Upper lobe of left lung (tissue), 6 donors: ENCODE measurements at regions not wholly inside any gene's neighbourhood (a gene's known extent, or its start where the extent isn't known, plus 50 kb on each side); places are given as distances from the start of the nearest gene placed in this dataset.

Source experiments
- ATAC-seq, 2 donors: fragments of 200-7000 bp; cut with Tn5 transposase; one replicate each; pipeline ENCODE4 v1.9.1; 2022; ENCODE audit warnings: mild to moderate bottlenecking in 2 of 2, moderate library complexity in 2 of 2; ENCODE audit not compliant: low FRiP score in 2 of 2
- DNase-seq, 2 donors: peaks; one replicate each; pipeline ENCODE4 v3.0.0-alpha.2; 2019 to 2020
- H3K27ac ChIP-seq, 4 donors: fragments of 200-600 bp; sonication (generic); one replicate each; pipeline ENCODE4 v1.5.1; 2016 to 2019
- H3K27me3 ChIP-seq, 4 donors: fragments of 200-600 bp; sonication (generic); one replicate each; pipeline ENCODE4 v1.5.1; 2017 to 2019
- H3K36me3 ChIP-seq, 4 donors: fragments of 200-600 bp; sonication (generic); one replicate each; pipeline ENCODE4 v1.5.1; 2016 to 2019
- H3K4me1 ChIP-seq, 4 donors: fragments of 200-600 bp; sonication (generic); one replicate each; pipeline ENCODE4 v1.5.1; 2018 to 2019
- H3K4me3 ChIP-seq, 4 donors: fragments of 200-600 bp; sonication (generic); one replicate each; pipeline ENCODE4 v1.5.1; 2017 to 2019; ENCODE audit warnings: mild to moderate bottlenecking in 2 of 4, moderate library complexity in 1 of 4
- H3K9me3 ChIP-seq, 4 donors: fragments of 200-600 bp; sonication (generic); one replicate each; pipeline ENCODE4 v1.5.1; 2018 to 2019
- CTCF ChIP-seq, 6 experiments: fragments of 450-650 bp in 4 of 6; fragments of 200-600 bp in 2 of 6; sonication (generic) in 2 of 6; IDR thresholded peaks; one replicate each; pipeline ENCODE4 v1.5.1; 2016 to 2019; ENCODE audit warnings: antibody characterized with exemption in 6 of 6
- EP300 ChIP-seq, 4 donors: sonication (generic); formaldehyde crosslinking; IDR thresholded peaks; one replicate each; pipeline ENCODE4 v1.5.1; 2017; ENCODE audit warnings: antibody characterized with exemption in 4 of 4, control low read depth in 2 of 4
- POLR2A ChIP-seq, 4 donors: fragments of 450-650 bp; IDR thresholded peaks; one replicate each; pipeline ENCODE4 v1.5.1; 2016 to 2017; ENCODE audit warnings: antibody characterized with exemption in 4 of 4, mild to moderate bottlenecking in 2 of 4
- POLR2AphosphoS5 ChIP-seq, 2 donors: sonication (generic); formaldehyde crosslinking; IDR thresholded peaks; one replicate each; pipeline ENCODE4 v1.5.1; 2017; ENCODE audit warnings: antibody characterized with exemption in 2 of 2
- WGBS, 2 donors: methylation state at CpG; one replicate each; pipeline ENCODE4 v1.1.5; 2017 to 2018; 5-methylcytosine and 5-hydroxymethylcytosine counted together
- donor health status: DM: no; HTN: no; CAD: no; lungs with moderate emphysema.
- donor health status: DM: no; HTN: yes; CAD: no; lungs with severe emphysema.

GRCh38 chr2:21469564-21469963 lies 345.8 kb downstream of the TDRD15 start:
- TF ChIP-seq EP300 (IDR thresholded peaks at IDR 0.05) (no peak), CTCF (IDR thresholded peaks at IDR 0.05) (no peak), POLR2A (IDR thresholded peaks at IDR 0.05) (no peak), POLR2AphosphoS5 (IDR thresholded peaks at IDR 0.05) (no peak)
- no peak for ATAC-seq
- H3K27me3 ChIP-seq = no peaks in the 10 kb centered on the region
- H3K36me3 ChIP-seq = no peaks in the 10 kb centered on the region
- 67 to 85% methylated on average over 4 of the region's 4 CpGs for WGBS, 2 donors
- DNase-seq = no peak
- no peaks in the 10 kb centered on the region for H3K9me3 ChIP-seq
- no peak overlapping the region for H3K4me3 ChIP-seq
- H3K27ac ChIP-seq = no peak overlapping the region
- no peaks in the 10 kb centered on the region for H3K4me1 ChIP-seq

- Histone ChIP-seq H3K36me3 (no peaks in the 10 kb centered on the region), H3K9me3 (peaks cover 0 to 5% (median 0%) of the 10 kb centered on the region in 4 donors), H3K27me3 (no peaks in the 10 kb centered on the region), H3K4me3 (no peak overlapping the region), H3K27ac (no peak overlapping the region), H3K4me1 (no peaks in the 10 kb centered on the region)
- TF ChIP-seq EP300 (IDR thresholded peaks at IDR 0.05) (no peak), CTCF (IDR thresholded peaks at IDR 0.05) (no peak), POLR2A (IDR thresholded peaks at IDR 0.05) (no peak), POLR2AphosphoS5 (IDR thresholded peaks at IDR 0.05) (no peak)
- DNase-seq = no peak
- no peak for ATAC-seq
- 73 to 79% methylated on average over 2 of the region's 2 CpGs for WGBS, 2 donors
Measured at GRCh38 chr2:21480162-21480561, 356.4 kb downstream of the TDRD15 start.

- TF ChIP-seq POLR2A (IDR thresholded peaks at IDR 0.05) (no peak), POLR2AphosphoS5 (IDR thresholded peaks at IDR 0.05) (no peak), CTCF (IDR thresholded peaks at IDR 0.05) (no peak), EP300 (IDR thresholded peaks at IDR 0.05) (no peak)
- Histone ChIP-seq H3K4me3 (no peak overlapping the region), H3K9me3 (peaks cover 0 to 12% (median 2%) of the 10 kb centered on the region in 4 donors), H3K27me3 (no peaks in the 10 kb centered on the region), H3K4me1 (no peaks in the 10 kb centered on the region), H3K27ac (no peak overlapping the region), H3K36me3 (no peaks in the 10 kb centered on the region)
- ATAC-seq = no peak
- DNase-seq = peak in 1 of 2 donors; percentile 32
- 79 to 88% methylated on average over 8 of the region's 8 CpGs for WGBS, 2 donors
Measured at GRCh38 chr2:21484643-21485042, 360.9 kb downstream of the TDRD15 start.

- Histone ChIP-seq H3K4me1 (no peaks in the 10 kb centered on the region), H3K36me3 (no peaks in the 10 kb centered on the region), H3K9me3 (peaks cover 0 to 12% (median 2%) of the 10 kb centered on the region in 4 donors), H3K4me3 (no peak overlapping the region), H3K27ac (no peak overlapping the region), H3K27me3 (no peaks in the 10 kb centered on the region)
- DNase-seq (no peak), ATAC-seq (no peak)
- no peak for TF ChIP-seq POLR2A (IDR thresholded peaks at IDR 0.05)
- no peak for TF ChIP-seq POLR2AphosphoS5 (IDR thresholded peaks at IDR 0.05)
- TF ChIP-seq CTCF (IDR thresholded peaks at IDR 0.05) = no peak
- no peak for TF ChIP-seq EP300 (IDR thresholded peaks at IDR 0.05)
- WGBS, 2 donors = 57 to 58% methylated on average over 2 of the region's 2 CpGs
Measured at GRCh38 chr2:21486445-21486844, 362.7 kb downstream of the TDRD15 start.

- H3K27ac ChIP-seq = no peak overlapping the region
- ATAC-seq = no peak
- no peaks in the 10 kb centered on the region for H3K36me3 ChIP-seq
- peaks cover 0 to 7% (median 2%) of the 10 kb centered on the region in 4 donors for H3K9me3 ChIP-seq
- no peaks in the 10 kb centered on the region for H3K4me1 ChIP-seq
- H3K27me3 ChIP-seq = no peaks in the 10 kb centered on the region
- WGBS, 2 donors = 78 to 81% methylated on average over 3 of the region's 3 CpGs
- no peak for DNase-seq
- no peak for TF ChIP-seq EP300 (IDR thresholded peaks at IDR 0.05)
- TF ChIP-seq CTCF (IDR thresholded peaks at IDR 0.05) = no peak
- TF ChIP-seq POLR2A (IDR thresholded peaks at IDR 0.05) = no peak
- no peak for TF ChIP-seq POLR2AphosphoS5 (IDR thresholded peaks at IDR 0.05)
- no peak overlapping the region for H3K4me3 ChIP-seq
Measured at GRCh38 chr2:21489080-21489479, 365.3 kb downstream of the TDRD15 start.
